Tibial nerve (tissue), 4 donors: ENCODE measurements at regions not wholly inside any gene's neighbourhood (a gene's known extent, or its start where the extent isn't known, plus 50 kb on each side); places are given as distances from the start of the nearest gene placed in this dataset.

Source experiments
- EP300 ChIP-seq, 2 donors: sonication (generic); formaldehyde crosslinking; IDR thresholded peaks; one replicate each; pipeline ENCODE4 v1.6.1; 2017; ENCODE audit warnings: antibody characterized with exemption in 2 of 2, mild to moderate bottlenecking in 1 of 2
- POLR2A ChIP-seq, 2 donors: fragments of 450-650 bp; IDR thresholded peaks; one replicate each; pipeline ENCODE4 v1.6.1; 2017; ENCODE audit warnings: antibody characterized with exemption in 2 of 2, mild to moderate bottlenecking in 2 of 2, moderate library complexity in 2 of 2
- TF ChIP-seq, protein P1 (sequence below), 5 experiments: fragments of 200-600 bp in 3 of 5; fragments of 450-650 bp in 2 of 5; sonication (generic) in 3 of 5; IDR thresholded peaks; one replicate each; pipeline ENCODE4 v1.5.1; 2016 to 2019; ENCODE audit warnings: antibody characterized with exemption in 5 of 5, mild to moderate bottlenecking in 3 of 5, moderate library complexity in 2 of 5

- TF ChIP-seq, protein P1, sequence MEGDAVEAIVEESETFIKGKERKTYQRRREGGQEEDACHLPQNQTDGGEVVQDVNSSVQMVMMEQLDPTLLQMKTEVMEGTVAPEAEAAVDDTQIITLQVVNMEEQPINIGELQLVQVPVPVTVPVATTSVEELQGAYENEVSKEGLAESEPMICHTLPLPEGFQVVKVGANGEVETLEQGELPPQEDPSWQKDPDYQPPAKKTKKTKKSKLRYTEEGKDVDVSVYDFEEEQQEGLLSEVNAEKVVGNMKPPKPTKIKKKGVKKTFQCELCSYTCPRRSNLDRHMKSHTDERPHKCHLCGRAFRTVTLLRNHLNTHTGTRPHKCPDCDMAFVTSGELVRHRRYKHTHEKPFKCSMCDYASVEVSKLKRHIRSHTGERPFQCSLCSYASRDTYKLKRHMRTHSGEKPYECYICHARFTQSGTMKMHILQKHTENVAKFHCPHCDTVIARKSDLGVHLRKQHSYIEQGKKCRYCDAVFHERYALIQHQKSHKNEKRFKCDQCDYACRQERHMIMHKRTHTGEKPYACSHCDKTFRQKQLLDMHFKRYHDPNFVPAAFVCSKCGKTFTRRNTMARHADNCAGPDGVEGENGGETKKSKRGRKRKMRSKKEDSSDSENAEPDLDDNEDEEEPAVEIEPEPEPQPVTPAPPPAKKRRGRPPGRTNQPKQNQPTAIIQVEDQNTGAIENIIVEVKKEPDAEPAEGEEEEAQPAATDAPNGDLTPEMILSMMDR (IDR thresholded peaks at IDR 0.05): no peak
- TF ChIP-seq POLR2A (IDR thresholded peaks at IDR 0.05) (no peak), EP300 (IDR thresholded peaks at IDR 0.05) (no peak)
Measured at GRCh38 chr1:101389547-101389929, 152.7 kb downstream of the S1PR1 start.
